ENCODE measurements at regions not wholly inside any gene's neighbourhood (a gene's known extent, or its start where the extent isn't known, plus 50 kb on each side); places are given as distances from the start of the nearest gene placed in this dataset.

- TF ChIP-seq CTCF (conservative IDR thresholded peaks at IDR 0.05 in 1 of 2, IDR thresholded peaks at IDR 0.05 in 1 of 2; ENCODE audit: extremely low read depth in 1 of 2, insufficient read depth in 1 of 2, low read depth in 1 of 2, low read length in 2 of 2) (no peak), EZH2 (IDR thresholded peaks at IDR 0.05; ENCODE audit: borderline replicate concordance, low read length) (no peak)
Measured at GRCh38 chr7:16178585-16178984, 242.8 kb downstream of the CRPPA start.
